GM18867 (cell line): ENCODE measurements at regions not wholly inside any gene's neighbourhood (a gene's known extent, or its start where the extent isn't known, plus 50 kb on each side); places are given as distances from the start of the nearest gene placed in this dataset.
"Not testable (repeated sequence)": the region's sequence is repeated elsewhere in the genome, so short reads cannot be mapped to it uniquely, and the experiment has no call there.

Source experiments
- ATAC-seq: cut with Tn5 transposase; IDR thresholded peaks from one replicate; pipeline ENCODE4 v1.9.1; 2021; ENCODE audit warnings: mild to moderate bottlenecking, moderate library complexity; ENCODE audit not compliant: unreplicated experiment

DNA sequence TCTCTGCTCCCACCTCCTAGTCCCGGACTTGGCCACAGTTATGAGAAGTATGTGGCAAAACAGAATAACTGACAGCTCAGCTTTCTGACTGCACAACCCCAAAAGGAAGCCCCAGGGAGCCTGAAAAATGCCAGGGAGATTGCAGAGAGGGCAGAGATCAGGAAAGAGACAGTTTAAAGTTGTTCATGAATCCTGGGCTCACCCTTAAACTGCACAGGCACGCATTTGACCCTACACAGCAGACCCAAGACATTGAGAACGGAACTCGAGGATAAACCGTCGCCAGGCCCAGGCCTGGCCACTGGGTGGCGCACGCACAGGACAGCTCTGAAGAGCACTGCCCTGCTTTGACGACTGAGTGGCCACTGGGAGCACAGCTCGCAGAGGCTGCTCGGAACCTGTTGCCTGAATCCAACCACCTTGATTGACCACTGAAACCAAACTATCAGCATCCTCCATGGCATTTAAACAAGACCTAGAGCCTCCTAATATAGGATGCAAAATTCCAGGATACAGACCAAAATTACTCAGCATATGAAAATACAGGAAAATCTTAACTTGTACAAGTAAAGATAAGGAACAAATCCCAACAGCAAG is 114.0 kb downstream of the C16orf95 start:
- ATAC-seq = no peak

GRCh38 chr16:87206646-87207451 is 110.3 kb downstream of the C16orf95 start:
- no peak for ATAC-seq

DNA sequence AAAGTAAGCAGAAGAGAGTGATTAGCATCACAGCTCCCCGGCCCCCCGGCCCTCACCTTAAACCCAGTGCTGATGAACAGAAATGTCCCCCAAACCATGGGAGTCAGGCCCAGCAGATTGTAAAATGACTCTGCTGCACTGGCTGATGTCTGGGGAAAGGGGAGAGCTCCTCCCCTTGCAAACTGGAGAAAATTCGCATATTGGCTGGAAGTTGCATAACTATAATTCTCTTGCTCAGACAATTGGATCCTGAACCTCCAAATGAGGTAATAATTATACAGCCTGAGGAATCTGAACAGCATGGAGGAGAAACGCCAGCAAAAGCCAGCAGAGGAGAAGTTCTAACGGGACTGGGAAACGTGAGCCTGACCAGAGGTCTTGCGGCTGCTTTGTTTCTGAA is 109.7 kb downstream of the C16orf95 start:
- ATAC-seq = no peak

GRCh38 chr16:87207965-87208364 is 109.2 kb downstream of the C16orf95 start:
- ATAC-seq = no peak

DNA sequence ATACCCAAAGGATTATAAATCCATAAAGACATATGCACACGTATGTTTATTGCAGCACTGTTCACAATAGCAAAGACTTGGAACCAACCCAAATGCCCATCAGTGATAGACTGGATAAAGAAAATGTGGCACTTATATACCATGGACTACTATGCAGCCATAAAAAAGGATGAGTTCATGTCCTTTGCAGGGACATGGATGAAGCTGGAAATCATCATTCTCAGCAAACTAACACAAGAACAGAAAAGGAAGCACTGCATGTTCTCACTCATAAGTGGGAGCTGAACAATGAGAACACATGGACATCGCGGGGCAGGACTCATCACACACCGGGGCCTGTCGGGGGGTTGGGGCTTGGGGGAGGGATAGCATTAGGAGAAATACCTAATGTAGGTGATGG is 108.2 kb downstream of the C16orf95 start:
- not testable (repeated sequence) for ATAC-seq

GRCh38 chr16:87209808-87210512 is 107.2 kb downstream of the C16orf95 start:
- ATAC-seq = no peak

GRCh38 chr16:87210894-87211293 is 106.3 kb downstream of the C16orf95 start:
- no peak for ATAC-seq

DNA sequence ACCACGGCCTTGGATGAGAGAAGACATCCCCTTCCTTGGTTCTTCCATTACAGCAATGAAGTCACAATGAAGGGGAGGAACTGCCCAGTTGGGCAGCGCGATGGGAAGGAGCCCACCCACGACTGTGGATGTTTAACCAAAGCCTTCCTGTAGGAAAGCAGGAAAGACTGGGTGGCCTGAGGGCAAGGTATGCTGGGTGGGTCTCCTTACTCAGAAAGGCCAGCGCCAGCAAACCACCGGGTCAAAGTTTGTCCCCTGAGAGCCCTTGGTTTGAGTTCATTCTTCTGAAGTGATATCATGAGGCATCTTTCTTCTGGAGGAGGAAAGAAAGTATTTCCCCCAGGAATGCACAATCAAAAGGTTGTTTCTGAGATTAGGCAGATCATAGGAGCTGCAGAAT is 105.2 kb downstream of the C16orf95 start:
- no peak for ATAC-seq

- ATAC-seq = no peak
These were observed 103.7 kb downstream of the C16orf95 start for GRCh38 chr16:87213536-87213935.

GRCh38 chr16:87216148-87216840 is 100.9 kb downstream of the C16orf95 start:
- no peak for ATAC-seq

DNA sequence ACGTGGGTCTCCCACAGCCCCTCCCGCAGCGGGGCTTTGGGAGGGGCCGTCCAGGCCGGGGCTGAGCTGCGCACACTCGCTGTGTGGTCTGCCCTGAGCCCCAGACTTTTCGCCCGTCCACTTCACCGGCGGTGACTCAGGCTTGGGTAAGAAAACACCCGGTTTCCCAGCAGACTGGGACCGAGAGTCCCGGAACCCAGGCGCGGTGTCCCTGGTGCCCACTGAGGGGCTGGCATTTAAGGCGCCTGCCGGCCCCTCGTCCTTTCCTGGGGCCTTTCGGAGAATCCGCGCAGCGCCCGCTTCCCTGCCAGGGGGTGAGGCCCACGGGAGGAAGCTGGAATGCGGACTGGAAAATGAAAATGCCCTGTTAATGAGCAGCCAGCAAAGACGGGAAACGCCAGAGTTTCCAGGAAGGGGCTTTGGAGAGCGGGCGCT is 100.3 kb downstream of the C16orf95 start:
- ATAC-seq = no peak

GRCh38 chr16:87217802-87218201 is 99.4 kb downstream of the C16orf95 start:
- not testable (repeated sequence) for ATAC-seq

GRCh38 chr16:87218281-87219055 is 98.7 kb downstream of the C16orf95 start:
- ATAC-seq = no peak

DNA sequence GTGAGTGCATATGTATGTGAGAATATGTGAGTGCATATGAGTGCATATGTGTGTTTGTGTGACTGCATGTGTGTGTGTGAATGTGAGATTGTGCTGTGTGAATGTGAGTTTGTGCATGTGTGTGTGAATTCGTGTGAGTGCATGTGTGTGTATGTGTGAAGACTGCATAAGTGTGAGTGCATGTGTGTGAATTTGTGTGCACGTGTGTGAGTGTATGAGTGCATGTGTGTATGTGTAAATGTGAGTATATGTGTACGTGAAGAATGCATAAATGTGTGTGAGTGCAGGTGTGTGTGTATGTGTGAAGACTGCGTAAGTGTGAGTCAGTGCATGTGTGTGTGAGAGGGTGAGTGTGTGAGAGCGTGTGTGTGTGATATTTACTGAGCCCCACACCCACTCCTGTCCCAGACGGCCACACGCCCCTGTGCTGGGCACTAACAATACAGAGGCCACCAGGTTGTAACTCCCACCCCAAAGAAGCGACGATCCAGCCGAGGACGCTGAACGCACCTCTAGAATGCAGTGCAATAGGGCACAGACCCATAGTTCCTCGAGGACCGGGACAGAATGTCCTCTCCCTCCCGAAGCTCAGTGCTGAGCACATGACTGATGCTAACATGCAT is 97.8 kb downstream of the C16orf95 start:
- ATAC-seq = no peak

DNA sequence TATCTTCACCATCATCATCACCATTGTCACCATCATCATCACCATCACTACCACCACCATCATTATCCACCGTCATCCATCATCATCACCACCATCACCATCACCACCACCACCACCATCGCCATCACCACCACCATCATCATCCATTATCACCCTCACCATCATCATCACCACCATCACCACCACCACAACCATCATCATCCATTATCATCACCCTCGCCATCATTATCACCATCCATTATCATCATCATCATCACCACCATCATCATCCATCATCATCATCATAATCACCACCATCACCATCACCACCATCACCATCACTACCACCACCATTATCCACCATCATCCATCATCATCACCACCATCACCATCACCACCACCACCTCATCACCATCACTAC is 95.6 kb downstream of the C16orf95 start:
- no peak for ATAC-seq

DNA sequence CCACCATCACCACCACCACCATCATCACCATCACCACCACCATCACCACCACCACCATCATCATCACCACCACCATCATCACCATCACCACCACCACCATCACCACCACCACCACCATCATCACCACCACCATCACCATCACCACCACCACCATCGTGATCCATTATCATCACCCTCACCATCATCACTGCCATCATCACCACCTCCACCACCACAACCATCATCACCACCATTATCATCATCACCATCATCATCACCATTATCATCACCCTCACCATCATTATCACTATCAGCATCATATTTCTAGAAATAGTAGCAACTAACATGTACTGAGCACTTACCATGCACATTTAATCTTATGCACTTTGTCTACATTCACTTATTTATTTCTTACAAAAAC is 94.9 kb downstream of the C16orf95 start:
- no peak for ATAC-seq

GRCh38 chr16:87223656-87224248 is 93.4 kb downstream of the C16orf95 start:
- no peak for ATAC-seq

- ATAC-seq = no peak
These were observed 90.3 kb downstream of the C16orf95 start for GRCh38 chr16:87226926-87227295.

- ATAC-seq = no peak
These were observed 89.8 kb downstream of the C16orf95 start for GRCh38 chr16:87227296-87227951.
